ENCODE measurements at regions not wholly inside any gene's neighbourhood (a gene's known extent, or its start where the extent isn't known, plus 50 kb on each side); places are given as distances from the start of the nearest gene placed in this dataset.

DNA sequence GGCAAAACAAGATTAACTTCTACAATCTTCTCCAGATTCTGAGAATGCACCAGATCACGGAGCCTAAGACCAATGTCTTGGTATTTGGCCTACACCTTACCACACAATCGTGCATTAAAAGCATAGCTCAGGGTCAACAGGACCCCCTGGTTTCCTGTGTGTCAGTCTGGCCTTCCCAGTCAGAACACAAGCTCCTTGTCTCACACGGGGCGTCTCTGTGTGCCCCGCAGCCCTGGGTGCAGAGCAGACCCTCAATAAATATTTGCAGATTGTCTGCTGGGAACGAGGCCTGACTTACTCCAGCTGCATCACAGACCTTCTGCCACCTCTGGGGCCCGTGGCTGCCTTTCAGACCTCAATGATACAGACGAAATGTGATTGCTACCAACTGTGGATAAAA is 82.5 kb upstream of the CTNNB1 start:
- no peak for DNase-seq

DNA sequence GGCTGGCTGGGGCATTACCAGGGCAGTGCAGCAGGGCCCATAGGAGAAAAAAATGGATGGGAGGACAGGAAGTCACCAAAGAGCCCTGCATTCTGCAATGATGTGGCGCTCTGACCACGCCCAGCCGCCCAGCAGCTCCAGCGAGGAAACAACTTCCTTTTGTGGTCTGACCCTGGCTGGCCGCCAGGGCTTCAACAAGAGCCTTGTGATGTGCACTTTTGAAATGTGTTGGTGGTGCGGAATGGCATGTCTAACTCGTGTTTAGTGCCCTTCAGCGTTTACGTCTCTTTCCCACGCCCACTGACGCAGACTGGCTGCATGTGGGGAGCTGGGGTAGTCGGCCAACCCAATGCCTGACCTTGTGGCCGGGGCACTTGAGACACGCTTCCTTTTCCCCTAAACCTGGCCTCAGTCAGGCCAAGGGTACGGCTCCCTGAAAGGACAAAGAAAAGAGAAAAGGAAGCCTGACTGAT is 81.9 kb upstream of the CTNNB1 start:
- peak; percentile 95 for DNase-seq

DNA sequence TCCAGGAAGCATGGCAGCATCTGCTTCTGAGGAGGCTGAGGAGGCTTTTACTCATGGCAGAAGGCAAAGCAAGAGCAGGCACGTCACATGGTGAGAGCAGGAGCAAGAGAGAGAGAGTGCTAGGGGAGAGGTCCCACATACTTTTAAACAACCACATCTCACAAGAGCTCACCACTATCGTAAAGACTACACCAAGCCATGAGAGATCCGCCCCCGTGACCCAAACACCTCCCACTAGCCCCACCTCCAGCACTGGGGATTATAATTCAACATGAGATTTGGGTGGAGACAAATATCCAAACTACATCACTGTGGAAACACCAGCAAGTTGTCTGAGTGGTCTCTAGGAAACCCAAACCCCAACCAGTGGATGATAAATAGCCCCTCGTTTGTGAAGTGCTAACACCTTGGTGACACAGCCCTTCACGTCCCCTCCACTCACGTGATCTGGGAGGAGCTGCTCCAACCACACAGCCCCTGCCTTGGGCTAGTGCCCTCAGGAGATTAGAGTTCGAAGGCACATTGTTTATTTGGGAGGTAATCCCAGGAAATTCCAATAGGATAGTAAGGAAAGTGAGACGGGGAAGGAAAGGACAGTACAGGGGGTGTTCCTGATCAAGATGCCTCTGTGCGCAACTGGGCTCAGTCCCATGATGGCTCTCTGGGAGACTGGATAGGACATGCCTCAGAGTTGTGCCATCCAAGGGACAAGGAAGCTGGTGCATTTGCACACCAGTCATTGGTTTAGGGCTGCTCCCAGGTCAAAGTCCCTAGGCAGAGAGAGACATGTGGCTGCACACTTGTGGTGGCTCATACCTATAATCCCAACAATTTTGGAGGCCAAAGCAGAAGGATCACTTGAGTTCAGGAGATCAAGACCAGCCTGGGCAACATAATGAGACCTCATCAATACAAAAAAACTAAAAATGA is 80.6 kb upstream of the CTNNB1 start:
- no peak for DNase-seq

DNA sequence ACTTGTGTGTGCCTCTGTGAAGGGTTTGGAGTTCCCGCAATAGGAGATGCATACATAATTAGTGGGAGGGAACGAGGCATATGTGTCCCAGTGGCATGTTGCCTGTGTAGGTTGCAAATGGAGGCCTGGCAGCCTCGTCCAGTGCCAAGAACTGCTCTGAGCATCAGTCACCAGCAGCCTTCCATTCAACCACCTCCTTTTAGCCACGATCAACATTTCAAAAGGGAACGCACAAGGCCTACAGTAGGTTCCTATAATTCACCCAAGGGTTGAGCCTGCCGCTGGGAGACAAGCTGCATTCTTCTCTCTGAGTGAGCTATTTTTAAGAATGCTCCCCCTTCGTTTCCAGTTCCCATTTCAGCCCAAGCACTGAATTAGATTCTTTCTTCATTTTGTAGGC is 78.8 kb upstream of the CTNNB1 start:
- DNase-seq, result no peak

DNA sequence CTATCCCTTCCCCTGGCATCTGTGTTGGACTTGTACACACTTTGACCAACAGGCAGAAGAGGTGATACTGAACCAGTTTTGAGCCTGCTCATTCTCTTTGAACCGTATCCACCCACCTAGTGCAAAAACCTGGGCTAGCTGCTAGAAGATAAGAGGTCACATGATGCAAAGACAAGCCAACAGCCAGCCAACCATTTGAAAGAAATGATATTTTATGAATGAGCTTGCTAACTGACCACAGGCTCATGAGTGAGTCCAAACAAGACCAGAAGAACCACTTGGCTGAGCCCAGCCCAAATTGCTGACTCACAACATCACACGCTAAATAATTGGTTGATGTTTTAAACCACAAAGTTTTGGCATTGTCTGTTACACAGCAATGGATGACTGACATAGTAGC is 74.0 kb upstream of the CTNNB1 start:
- no peak for DNase-seq

DNA sequence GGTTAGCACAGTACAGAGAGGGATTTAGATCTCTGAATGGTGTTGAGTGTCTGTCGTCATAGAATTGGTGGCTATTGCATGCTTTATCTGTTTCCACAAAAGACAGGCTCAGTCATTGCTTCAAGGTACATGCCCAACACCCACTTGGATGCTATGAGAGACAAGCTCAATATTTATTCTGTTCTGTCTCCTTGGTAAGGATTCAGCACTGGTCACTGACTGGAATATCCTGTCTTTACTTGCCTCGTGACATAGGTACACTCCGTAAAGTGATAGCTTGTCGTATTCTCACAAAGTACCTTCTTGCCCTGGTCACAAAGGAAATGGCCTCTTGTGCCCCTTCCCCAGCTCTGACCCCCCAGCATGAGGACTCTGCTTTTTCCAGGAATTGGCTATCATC is 72.8 kb upstream of the CTNNB1 start:
- no peak for DNase-seq

DNA sequence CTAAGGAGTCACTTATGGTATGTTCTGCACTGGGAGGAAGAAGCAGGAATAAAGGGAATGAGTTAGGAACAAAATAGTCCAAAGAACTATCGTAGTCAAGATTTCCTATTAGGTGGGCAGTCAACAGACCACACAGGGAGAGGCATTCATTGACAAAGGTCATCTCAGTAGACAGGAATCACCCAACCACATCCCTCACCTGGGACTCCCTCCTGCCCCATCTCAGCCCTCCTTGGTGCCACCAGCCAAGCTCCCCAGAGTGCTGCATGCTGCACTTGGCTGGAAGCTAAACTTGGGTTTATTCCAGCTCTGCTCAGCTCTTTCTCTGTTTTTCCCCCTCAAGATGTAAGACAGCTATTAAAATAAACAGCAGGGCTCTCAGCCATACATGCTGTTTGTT is 72.3 kb upstream of the CTNNB1 start:
- no peak for DNase-seq

DNA sequence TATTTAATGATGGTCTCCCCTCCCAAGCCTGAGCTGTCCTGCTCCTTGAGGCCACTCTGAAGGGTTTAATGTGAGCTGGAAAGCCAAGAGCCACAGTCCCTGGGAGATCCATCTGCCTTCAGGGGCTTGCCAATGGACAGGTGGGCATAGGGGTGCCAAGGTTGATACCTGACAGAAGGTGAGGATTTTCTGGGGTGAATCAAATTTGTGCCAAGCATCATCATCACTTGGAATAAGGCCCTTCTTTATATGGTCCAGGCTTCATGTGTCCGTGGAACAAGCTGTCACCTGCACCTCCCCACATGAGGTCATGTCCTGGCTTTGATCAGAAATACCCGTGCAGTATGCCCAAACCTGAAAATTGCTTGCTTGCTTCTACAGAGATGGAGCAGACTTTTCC is 71.9 kb upstream of the CTNNB1 start:
- no peak for DNase-seq

DNA sequence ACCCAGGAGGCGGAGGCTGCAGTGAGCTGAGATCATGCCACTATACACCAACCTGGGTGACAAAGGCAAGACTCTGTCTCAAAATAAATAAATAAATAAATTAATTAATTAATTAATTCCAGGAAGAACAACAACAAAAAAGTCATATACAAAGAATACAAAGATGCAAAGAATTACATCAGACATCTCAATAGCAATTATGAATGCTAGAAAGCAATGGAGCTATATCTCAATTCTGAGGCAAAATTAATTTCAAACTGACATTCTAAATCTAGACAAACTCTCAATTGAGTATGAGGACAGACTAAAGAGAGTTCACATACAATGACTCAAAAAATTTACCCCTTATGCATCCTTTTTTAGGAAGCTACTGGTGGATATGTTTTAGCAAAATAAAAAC is 69.6 kb upstream of the CTNNB1 start:
- DNase-seq, result no peak

DNA sequence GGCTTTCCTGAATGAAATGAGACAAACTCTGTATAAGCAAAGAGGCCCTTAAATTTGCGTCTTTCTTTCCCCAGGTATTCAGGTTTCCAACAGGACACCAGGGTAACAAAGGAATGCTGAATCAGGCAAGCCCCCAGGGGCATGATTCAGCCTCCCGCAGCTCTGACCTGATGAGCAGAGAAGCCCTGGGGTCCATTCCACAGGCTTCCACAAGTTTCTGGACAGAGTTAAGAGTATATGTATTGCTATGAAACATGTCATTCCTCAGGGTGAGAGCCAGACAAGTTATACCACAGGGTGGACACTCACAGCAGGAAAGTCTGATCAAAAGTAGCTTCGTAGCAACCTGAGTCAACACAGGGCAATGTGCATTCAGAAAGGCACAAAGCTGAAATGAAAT is 68.1 kb upstream of the CTNNB1 start:
- peak; percentile 61 for DNase-seq

DNA sequence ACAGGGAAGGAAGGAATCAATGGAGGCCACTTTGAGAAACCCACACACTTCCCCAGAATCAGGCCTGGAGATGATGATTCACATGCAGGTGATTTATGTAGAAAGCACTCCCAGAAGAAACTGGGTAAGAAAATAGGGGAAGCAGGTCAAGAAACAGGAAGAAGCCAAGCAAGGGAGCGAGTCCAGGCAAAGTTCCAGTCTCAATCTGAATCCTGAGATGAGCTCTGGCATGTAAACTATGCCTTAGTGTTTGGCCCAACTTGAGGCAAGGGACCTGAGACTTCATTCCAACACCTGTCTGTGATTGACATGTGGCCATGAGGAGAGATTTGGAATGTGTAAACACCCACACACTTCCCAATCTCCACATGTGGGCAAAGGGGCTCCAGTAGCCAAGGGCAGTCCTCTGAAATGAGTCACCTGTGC is 61.6 kb upstream of the CTNNB1 start:
- no peak for DNase-seq

DNA sequence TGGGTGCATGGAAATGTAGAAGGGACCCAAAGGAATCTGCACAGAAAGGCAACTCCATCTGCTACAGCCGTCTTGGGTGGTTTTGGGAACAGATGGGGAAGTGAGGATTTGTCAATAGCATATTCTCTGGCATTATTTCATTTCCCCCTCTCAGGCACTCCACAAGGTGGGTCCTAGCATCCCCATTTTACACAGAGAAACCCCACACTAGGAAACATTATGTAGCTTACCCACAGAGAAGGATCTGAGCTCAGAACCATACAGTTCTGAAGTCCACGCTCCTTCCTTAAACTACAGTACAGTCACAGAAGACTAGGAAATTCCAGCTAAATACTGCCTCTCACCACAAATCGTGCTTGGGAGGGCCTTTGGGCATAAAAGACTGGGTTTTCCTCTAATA is 61.2 kb upstream of the CTNNB1 start:
- DNase-seq, result no peak

DNA sequence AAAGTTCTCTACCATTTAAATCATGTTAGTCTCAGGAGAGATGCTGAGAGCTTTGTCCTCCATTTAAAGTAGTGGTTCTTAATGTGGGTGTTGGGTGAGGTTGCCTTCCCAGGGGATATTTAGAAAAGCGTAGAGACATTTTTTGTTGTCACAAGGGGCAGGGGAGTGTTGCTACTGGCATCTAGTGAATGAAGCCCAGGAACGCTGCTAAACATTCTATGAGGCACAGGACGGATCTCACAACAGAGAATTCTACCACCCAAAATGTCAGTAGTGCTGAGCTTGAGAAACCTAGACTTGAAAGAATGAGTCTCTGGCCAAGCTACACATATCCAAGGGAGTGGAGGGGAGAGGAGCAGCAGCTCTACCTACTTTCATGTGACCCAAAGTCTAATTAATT is 60.7 kb upstream of the CTNNB1 start:
- DNase-seq, result peak; percentile 19

DNA sequence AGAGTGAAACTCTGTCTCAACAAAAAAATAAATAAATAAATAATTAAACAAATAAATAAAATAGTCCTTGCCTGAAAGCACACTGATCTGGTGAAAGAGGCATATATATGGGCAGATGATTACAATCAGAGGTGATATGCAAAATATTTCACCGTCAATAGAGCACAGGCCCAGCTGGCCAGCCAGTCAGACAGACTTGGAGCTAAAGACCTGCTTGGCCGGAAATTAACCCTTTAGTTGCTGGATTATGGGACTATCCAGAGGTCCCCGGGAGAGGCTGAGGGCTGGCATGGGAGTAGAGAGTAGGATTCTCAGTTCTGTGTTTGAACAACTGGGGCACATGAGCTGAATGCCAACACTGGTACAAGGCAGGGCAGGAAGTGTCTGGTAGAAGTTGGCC is 59.1 kb upstream of the CTNNB1 start:
- DNase-seq, result no peak

DNA sequence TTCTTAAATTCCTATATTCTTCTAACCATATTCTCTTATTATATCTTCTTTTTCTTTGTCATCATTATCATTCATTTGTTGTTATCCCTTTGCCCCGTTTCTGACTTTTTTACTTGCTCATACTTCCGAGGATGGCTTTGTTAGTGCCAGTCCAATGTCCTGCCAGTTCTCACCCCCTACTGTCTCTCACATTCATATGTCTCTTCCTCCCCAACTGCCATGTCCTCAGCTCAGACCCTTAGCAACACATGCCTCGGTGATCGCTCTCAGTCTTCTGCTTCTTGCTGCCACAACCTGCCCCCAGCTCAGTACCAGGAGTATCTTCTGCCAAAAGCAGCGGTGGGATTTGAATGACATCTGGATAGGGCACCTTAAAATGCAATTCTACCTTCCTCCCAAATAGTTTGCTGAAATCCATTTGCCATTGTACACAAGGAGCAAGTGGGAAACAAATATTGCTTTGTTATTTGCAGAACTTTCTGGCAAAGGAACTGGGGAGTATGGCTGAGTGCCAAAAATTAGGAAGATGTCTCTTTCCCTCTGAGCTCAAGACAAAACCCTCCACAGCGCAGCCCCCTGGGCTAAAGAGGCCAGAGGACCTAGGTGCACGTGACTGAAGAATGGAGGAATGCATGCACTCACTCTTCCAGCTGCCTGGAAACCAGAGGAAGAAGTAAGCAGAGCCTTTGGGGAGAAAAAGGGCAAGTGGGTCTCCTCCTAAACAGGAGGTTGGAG is 57.7 kb upstream of the CTNNB1 start:
- DNase-seq, result no peak

DNA sequence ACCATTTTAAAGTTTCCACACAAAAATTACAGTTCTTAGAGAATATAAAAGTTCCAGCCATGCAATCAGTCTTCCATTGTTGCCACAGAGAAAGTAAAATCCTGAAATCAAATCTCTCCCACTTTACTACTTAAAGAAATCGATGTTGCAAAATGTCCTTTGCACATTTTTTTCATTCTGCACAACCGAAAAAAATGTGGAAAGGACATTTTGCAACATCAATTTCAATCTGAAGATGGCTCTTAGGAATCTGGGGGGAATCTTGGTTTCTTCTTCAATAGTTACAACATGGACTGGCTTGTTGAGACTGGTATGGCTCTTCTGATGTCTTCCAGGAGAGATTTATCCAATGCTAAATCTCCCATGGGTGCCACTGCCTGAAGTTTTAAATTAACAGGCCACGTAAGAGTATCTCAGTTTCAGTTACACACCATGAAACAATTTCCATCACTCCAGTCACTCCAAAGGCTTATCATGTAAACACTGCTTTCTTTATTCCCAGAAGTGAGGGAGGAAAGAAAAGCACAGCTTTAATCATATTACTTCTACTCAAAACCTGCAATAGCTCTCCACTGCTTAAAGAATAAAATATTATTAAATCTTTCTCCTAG is 55.8 kb upstream of the CTNNB1 start:
- DNase-seq, result no peak

DNA sequence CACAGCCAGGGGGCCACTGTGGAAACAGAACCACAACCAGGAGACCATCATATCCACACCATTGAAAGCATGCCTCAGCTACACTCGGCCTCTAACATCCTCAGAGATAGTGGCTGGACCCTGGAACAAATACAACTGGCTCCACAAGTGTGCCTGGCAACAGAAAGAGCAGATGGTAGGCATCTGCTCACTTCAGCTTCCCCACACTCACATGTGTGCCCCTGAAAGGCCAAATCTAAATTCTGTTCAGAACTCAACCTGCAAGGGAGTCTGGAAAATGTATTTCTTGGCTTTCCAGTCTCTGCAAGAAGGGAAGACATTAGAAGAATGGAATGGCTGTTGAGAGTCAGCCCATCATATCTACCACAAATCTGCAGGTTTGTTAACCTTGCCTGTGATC is 54.7 kb upstream of the CTNNB1 start:
- DNase-seq, result no peak

DNA sequence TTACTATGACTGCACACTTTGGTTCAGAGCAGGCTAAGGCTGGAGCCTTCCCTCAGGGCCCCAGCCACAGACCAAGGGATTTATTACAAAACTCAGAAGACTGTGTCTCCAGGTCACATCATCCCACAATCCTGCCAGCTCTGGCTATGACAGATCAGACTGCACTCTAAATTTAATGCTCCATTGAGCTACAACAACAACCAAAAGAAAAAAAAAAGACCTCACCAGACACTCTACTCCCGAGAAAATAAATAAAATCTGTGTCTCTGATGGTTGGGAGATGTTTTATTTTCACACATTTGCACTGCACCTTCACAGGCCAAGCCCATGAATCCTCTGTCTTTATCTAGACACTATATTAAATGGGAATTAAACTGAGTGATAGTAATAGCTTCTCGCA is 50.8 kb upstream of the CTNNB1 start:
- peak; percentile 4 for DNase-seq

DNA sequence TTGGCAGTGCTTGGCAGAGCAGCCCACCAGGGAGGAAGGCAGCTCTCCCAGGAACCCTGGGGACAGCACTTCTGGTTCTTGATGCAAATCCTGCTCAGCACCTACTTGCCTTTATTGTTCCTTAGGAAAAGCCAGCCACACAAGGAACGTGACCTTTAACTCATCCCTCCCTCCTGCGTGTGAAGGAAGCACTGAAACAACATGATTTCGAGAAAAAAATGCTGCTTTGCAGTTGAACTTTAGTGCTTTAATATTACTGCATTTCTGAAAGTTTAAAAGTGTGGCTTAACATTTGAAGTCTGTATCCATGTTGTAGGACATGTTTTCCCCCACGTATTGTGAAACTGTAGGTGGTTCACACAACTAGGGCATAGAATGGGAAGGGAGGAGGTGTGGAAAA is 50.4 kb upstream of the CTNNB1 start:
- DNase-seq, result no peak

Data from fibroblast of skin of scalp (primary cell).